GM12891 (cell line): ENCODE measurements at regions not wholly inside any gene's neighbourhood (a gene's known extent, or its start where the extent isn't known, plus 50 kb on each side); places are given as distances from the start of the nearest gene placed in this dataset.

ENCODE experiments used
- PAX5 ChIP-seq: IDR thresholded peaks from 2 replicates; pipeline ENCODE4 v1.6.1; 2011; ENCODE audit warnings: low read length, moderate library complexity, mild to moderate bottlenecking; ENCODE audit not compliant: insufficient read depth, severe bottlenecking
- POLR2A ChIP-seq: IDR thresholded peaks from 2 replicates; pipeline ENCODE4 v1.6.1; 2011; ENCODE audit warnings: low read depth, low read length, control low read depth
- POLR2AphosphoS5 ChIP-seq: IDR thresholded peaks from 2 replicates; pipeline ENCODE4 v1.6.1; 2011; ENCODE audit warnings: low read depth, low read length, control low read depth
- POU2F2 ChIP-seq: IDR thresholded peaks from 2 replicates; pipeline ENCODE4 v1.6.1; 2011; ENCODE audit warnings: low read depth, mild to moderate bottlenecking, control low read depth, low read length, moderate library complexity
- SPI1 ChIP-seq: IDR thresholded peaks from 2 replicates; pipeline ENCODE4 v1.6.1; 2011; ENCODE audit warnings: low read depth, low read length, control low read depth
- TAF1 ChIP-seq: IDR thresholded peaks from 2 replicates; pipeline ENCODE4 v1.6.1; 2011; ENCODE audit warnings: low read depth, low read length, control low read depth

- TF ChIP-seq POU2F2 (no peak), POLR2AphosphoS5 (no peak), POLR2A (no peak), TAF1 (no peak), SPI1 (no peak), PAX5 (no peak)
These were observed 85.4 kb upstream of the CRY1 start for GRCh38 chr12:107178776-107179175.
